ENCODE measurements at regions not wholly inside any gene's neighbourhood (a gene's known extent, or its start where the extent isn't known, plus 50 kb on each side); places are given as distances from the start of the nearest gene placed in this dataset.
"Not testable (repeated sequence)": the region's sequence is repeated elsewhere in the genome, so short reads cannot be mapped to it uniquely, and the experiment has no call there.

GRCh38 chr2:83240611-83241010 is 1218.5 kb downstream of the SUCLG1 start:
- Mint-ChIP-seq H3K9me3 (peaks cover 6% of the 10 kb centered on the region), H3K4me1 (ENCODE audit: low read depth) (no peaks in the 10 kb centered on the region), H3K36me3 (ENCODE audit: low read depth) (no peaks in the 10 kb centered on the region), H3K27me3 (no peaks in the 10 kb centered on the region), H3K4me3 (no peak overlapping the region), H3K27ac (no peak overlapping the region)
- DNase-seq, result no peak

GRCh38 chr2:83238111-83238510 is 1221.0 kb downstream of the SUCLG1 start:
- no peak overlapping the region for H3K27ac Mint-ChIP-seq
- DNase-seq, result no peak
- H3K27me3 Mint-ChIP-seq, result no peaks in the 10 kb centered on the region
- H3K4me1 Mint-ChIP-seq (ENCODE audit: low read depth), result no peaks in the 10 kb centered on the region
- H3K9me3 Mint-ChIP-seq, result peaks cover 2% of the 10 kb centered on the region
- no peaks in the 10 kb centered on the region for H3K36me3 Mint-ChIP-seq (ENCODE audit: low read depth)
- no peak overlapping the region for H3K4me3 Mint-ChIP-seq

DNA sequence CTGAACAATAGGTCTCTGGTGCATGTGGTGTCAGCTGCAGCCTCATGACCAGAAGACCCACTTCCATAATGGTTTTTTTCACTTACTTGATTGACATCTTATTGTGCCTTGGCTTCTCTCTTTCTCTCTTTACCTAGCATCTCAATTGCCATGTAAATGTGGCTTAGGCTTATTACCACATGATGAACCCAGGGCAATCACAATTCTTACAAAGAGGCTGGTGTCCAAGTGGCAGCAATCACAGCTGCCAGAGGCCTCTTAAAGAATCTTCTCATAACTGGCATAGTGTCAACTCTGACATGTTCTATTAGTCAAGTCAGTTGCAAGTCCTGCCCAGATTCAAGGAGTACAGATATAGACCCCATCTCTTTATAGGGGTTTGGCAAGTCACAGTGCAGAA is 1224.8 kb downstream of the SUCLG1 start:
- no peak overlapping the region for H3K4me3 Mint-ChIP-seq
- no peak overlapping the region for H3K27ac Mint-ChIP-seq
- DNase-seq, result no peak
- H3K27me3 Mint-ChIP-seq, result no peaks in the 10 kb centered on the region
- peaks cover 10% of the 10 kb centered on the region for H3K9me3 Mint-ChIP-seq
- no peaks in the 10 kb centered on the region for H3K4me1 Mint-ChIP-seq (ENCODE audit: low read depth)
- no peaks in the 10 kb centered on the region for H3K36me3 Mint-ChIP-seq (ENCODE audit: low read depth)

DNA sequence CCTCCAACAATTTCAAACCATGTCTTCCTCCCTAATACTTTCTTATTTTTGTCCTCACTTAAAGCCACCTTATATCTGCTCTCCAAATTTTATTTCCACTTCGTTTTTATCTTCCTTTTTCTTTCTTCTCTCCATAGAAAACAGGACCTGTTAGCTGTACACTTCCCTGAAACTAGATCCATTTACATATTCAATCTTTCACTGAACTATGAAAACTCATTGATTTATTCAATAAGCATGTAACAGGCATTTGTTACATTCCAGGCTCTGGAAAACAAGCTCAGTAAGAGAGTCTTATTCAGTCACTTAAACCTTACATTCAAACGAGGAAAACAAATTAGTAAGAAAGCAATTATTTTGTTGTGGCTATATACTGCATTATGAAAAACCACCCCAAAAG is 1225.3 kb downstream of the SUCLG1 start:
- Mint-ChIP-seq H3K27ac (no peak overlapping the region), H3K9me3 (peaks cover 10% of the 10 kb centered on the region), H3K36me3 (ENCODE audit: low read depth) (no peaks in the 10 kb centered on the region), H3K27me3 (no peaks in the 10 kb centered on the region), H3K4me3 (no peak overlapping the region), H3K4me1 (ENCODE audit: low read depth) (no peaks in the 10 kb centered on the region)
- DNase-seq, result no peak

GRCh38 chr2:83233326-83233725 is 1225.8 kb downstream of the SUCLG1 start:
- no peaks in the 10 kb centered on the region for H3K4me1 Mint-ChIP-seq (ENCODE audit: low read depth)
- H3K27ac Mint-ChIP-seq, result no peak overlapping the region
- no peaks in the 10 kb centered on the region for H3K27me3 Mint-ChIP-seq
- no peaks in the 10 kb centered on the region for H3K36me3 Mint-ChIP-seq (ENCODE audit: low read depth)
- H3K4me3 Mint-ChIP-seq, result no peak overlapping the region
- H3K9me3 Mint-ChIP-seq, result peaks cover 10% of the 10 kb centered on the region
- DNase-seq, result no peak

GRCh38 chr2:83229443-83229842 is 1229.6 kb downstream of the SUCLG1 start:
- Mint-ChIP-seq H3K27ac (no peak overlapping the region), H3K4me3 (no peak overlapping the region), H3K9me3 (peaks cover 13% of the 10 kb centered on the region), H3K4me1 (ENCODE audit: low read depth) (no peaks in the 10 kb centered on the region), H3K36me3 (ENCODE audit: low read depth) (no peaks in the 10 kb centered on the region), H3K27me3 (no peaks in the 10 kb centered on the region)
- no peak for DNase-seq

DNA sequence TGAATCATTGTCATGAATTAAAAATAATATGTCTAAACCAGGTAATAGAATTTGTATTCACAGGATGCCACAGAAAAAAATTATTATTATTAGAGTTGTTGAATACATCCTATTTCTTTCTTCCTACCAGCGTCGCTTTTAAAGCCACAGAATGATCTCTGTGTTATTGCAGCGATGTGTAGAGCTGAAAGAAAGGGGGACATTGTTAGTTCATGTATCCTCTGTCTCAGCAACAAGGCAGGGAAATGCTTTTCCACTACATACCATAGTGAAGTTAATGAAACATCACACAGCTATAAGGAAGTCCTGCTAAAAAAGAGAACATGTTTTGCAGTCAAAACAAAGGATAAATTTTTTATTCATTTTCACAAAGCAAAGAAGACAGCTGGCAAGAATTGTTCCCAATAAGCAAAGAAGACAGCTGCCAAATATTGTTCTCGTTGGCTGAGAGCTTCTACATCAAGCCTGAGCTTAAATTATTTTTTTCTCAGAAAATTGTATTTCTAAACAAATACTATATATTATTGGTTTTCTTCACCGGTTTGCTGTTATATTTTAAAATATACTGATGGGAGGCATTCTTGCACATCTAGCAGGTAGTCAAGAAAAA is 1234.4 kb downstream of the SUCLG1 start:
- DNase-seq, result no peak
- no peak overlapping the region for H3K27ac Mint-ChIP-seq
- no peak overlapping the region for H3K4me3 Mint-ChIP-seq
- no peaks in the 10 kb centered on the region for H3K4me1 Mint-ChIP-seq (ENCODE audit: low read depth)
- H3K36me3 Mint-ChIP-seq (ENCODE audit: low read depth), result no peaks in the 10 kb centered on the region
- H3K9me3 Mint-ChIP-seq, result peaks cover 7% of the 10 kb centered on the region
- no peaks in the 10 kb centered on the region for H3K27me3 Mint-ChIP-seq

DNA sequence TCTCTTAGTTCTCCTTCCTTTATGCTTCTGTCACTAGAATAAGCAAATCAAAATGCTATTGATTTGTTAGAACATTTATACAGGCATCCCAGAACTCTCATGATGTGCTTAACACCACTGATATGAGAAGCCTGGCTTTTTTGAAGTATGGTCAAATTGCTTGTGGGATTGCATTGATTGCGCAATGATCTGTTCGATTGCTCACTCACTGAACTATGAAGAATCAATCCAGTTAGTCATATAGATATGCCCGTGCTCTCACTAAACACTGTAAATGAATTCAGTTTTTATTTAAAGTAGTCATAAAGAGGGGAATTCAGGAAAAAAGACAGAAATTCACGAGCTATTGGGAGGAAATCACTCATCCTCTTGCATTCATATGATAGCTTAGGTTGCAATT is 1237.8 kb downstream of the SUCLG1 start:
- Mint-ChIP-seq H3K36me3 (ENCODE audit: low read depth) (no peaks in the 10 kb centered on the region), H3K27me3 (no peaks in the 10 kb centered on the region), H3K4me3 (no peak overlapping the region), H3K4me1 (ENCODE audit: low read depth) (no peaks in the 10 kb centered on the region), H3K9me3 (peaks cover 6% of the 10 kb centered on the region), H3K27ac (no peak overlapping the region)
- DNase-seq, result no peak

DNA sequence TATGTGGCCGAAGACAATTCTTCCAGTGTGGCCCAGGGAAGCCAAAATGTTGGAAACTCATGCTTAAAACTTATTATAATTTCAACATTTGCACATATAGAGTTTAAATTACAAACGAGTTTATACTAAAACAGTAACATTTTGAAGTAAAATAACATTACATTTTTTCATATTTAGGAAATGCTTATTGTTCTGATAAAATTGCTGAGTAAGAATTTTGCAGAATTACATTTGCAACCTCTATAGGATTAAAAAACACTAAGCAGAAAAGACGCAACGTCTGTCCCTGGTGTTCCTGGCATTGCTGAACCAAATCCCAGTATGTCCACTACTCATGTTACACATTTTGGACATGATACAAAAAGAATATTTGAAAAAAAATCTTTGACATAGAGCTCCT is 1241.2 kb downstream of the SUCLG1 start:
- H3K9me3 Mint-ChIP-seq, result peaks cover 12% of the 10 kb centered on the region
- no peak for DNase-seq
- no peaks in the 10 kb centered on the region for H3K36me3 Mint-ChIP-seq (ENCODE audit: low read depth)
- no peaks in the 10 kb centered on the region for H3K4me1 Mint-ChIP-seq (ENCODE audit: low read depth)
- no peak overlapping the region for H3K4me3 Mint-ChIP-seq
- no peak overlapping the region for H3K27ac Mint-ChIP-seq
- no peaks in the 10 kb centered on the region for H3K27me3 Mint-ChIP-seq

- DNase-seq, result no peak
- H3K4me1 Mint-ChIP-seq (ENCODE audit: low read depth), result no peaks in the 10 kb centered on the region
These were observed 1262.9 kb downstream of the SUCLG1 start for GRCh38 chr2:83196225-83196624.

DNA sequence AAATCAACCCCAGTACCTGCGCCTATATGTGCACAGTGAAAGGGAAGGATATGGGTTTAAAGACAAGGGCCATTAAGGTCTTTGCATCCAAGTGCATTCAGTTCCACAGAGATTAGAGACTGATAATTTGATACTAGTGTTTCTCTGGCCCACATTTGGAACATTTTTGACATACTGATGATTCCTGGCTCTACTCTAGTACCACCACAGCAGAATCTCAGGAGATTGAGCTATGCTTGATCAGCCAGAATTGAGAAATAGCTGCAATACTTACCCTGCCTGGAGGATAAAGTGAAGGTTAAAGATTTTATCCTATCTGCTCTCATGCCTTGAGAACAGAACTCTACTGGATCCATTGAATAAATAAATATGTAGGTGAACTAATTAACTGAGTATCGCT is 1267.8 kb downstream of the SUCLG1 start:
- no peaks in the 10 kb centered on the region for H3K36me3 Mint-ChIP-seq (ENCODE audit: low read depth)
- H3K4me1 Mint-ChIP-seq (ENCODE audit: low read depth), result no peaks in the 10 kb centered on the region
- no peak overlapping the region for H3K27ac Mint-ChIP-seq
- no peaks in the 10 kb centered on the region for H3K9me3 Mint-ChIP-seq
- H3K4me3 Mint-ChIP-seq, result no peak overlapping the region
- no peak for DNase-seq
- H3K27me3 Mint-ChIP-seq, result no peaks in the 10 kb centered on the region

More at GRCh38 chr2:83196225-83196624, 1262.9 kb downstream of the SUCLG1 start:
- Mint-ChIP-seq H3K4me3 (no peak overlapping the region), H3K27ac (no peak overlapping the region), H3K9me3 (no peaks in the 10 kb centered on the region), H3K36me3 (ENCODE audit: low read depth) (no peaks in the 10 kb centered on the region), H3K27me3 (no peaks in the 10 kb centered on the region)

DNA sequence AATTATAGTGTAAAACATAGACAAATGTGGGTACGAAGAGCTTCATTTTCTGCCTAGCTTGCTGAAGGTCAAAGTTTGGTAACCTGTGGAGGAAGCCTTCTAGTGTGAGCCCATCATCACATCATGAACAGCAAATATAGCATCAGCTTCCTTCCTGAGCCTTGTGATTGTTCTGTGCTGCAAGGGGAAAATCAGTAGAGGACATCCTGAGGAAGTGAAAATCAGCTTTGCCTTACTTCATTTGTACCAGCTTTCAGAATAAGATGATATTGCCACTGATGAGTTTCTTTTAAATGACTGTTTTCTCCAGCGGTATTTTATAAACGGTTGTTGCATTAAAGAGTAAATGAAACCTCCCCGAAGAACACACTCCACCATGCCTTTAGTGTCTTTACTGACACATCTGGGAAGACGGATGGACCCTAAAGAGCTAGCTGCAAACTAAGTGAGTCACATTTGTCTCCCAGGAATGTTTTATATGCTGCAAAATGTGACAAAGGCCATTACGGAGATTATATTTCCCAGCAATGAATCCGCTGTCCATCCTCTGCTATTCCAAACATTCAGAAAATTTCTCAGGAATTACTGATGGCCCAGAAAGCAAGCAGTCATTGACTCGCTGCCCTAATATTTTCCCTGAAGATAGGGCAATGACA is 1272.8 kb downstream of the SUCLG1 start:
- Mint-ChIP-seq H3K36me3 (ENCODE audit: low read depth) (no peaks in the 10 kb centered on the region), H3K4me3 (no peak overlapping the region), H3K4me1 (ENCODE audit: low read depth) (no peaks in the 10 kb centered on the region), H3K27me3 (no peaks in the 10 kb centered on the region), H3K27ac (no peak overlapping the region), H3K9me3 (no peaks in the 10 kb centered on the region)
- no peak for DNase-seq

- not testable (repeated sequence) for H3K4me3 Mint-ChIP-seq; H3K27me3 Mint-ChIP-seq; H3K36me3 Mint-ChIP-seq (ENCODE audit: low read depth); H3K9me3 Mint-ChIP-seq; H3K27ac Mint-ChIP-seq; H3K4me1 Mint-ChIP-seq (ENCODE audit: low read depth); DNase-seq
These were observed 1278.1 kb downstream of the SUCLG1 start for GRCh38 chr2:83180862-83181530.

DNA sequence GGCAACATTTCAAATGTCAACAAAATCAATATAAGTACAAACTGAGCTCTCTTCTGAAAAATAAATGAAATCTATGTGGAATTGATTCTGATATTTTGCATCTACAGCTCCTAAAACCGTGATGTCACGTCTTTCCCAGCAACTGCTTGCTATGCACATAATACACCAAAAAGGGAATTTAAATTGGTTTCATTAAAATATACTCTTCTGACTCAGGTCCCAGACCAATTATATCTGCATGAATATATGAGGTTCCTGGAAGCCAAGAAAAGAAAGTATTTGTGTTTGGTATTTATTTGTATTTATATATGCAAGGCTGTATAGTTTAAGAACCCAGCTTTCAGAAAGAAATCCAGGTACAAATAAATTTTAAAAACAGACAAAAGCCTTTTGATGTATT is 1282.5 kb downstream of the SUCLG1 start:
- Mint-ChIP-seq H3K4me1 (ENCODE audit: low read depth) (no peaks in the 10 kb centered on the region), H3K27me3 (no peaks in the 10 kb centered on the region), H3K27ac (no peak overlapping the region), H3K36me3 (ENCODE audit: low read depth) (no peaks in the 10 kb centered on the region), H3K4me3 (no peak overlapping the region), H3K9me3 (peaks cover 8% of the 10 kb centered on the region)
- DNase-seq, result no peak

DNA sequence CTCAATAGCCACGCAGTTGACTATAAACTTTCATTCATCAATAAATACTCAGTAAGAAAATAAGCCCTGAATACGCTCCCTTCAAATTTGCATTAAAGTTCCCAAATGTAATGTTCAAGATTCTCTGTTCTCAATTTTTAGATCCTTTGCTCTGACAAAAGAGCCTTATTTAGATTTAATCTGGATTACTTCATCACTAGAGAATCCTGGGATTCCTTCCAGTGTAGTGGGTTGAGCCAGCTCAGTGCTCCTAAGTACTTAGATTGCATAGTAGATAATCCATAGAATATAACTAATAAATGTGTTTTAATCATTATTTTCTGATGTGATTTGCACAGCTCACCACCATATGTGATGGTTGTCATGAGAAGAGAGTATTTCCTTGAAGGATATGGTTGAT is 1286.2 kb downstream of the SUCLG1 start:
- DNase-seq, result no peak
- peaks cover 3% of the 10 kb centered on the region for H3K9me3 Mint-ChIP-seq
- H3K4me1 Mint-ChIP-seq (ENCODE audit: low read depth), result no peaks in the 10 kb centered on the region
- H3K36me3 Mint-ChIP-seq (ENCODE audit: low read depth), result no peaks in the 10 kb centered on the region
- no peak overlapping the region for H3K27ac Mint-ChIP-seq
- no peak overlapping the region for H3K4me3 Mint-ChIP-seq
- H3K27me3 Mint-ChIP-seq, result no peaks in the 10 kb centered on the region
